ENCODE measurements at regions not wholly inside any gene's neighbourhood (a gene's known extent, or its start where the extent isn't known, plus 50 kb on each side); places are given as distances from the start of the nearest gene placed in this dataset.

- no peak for TF ChIP-seq CTCF (IDR thresholded peaks at IDR 0.05)
- no peak for TF ChIP-seq POLR2A (IDR thresholded peaks at IDR 0.05)
Observed at GRCh38 chr1:239858529-239858928, 233.2 kb upstream of the FMN2 start.
